ENCODE measurements at regions not wholly inside any gene's neighbourhood (a gene's known extent, or its start where the extent isn't known, plus 50 kb on each side); places are given as distances from the start of the nearest gene placed in this dataset.

DNA sequence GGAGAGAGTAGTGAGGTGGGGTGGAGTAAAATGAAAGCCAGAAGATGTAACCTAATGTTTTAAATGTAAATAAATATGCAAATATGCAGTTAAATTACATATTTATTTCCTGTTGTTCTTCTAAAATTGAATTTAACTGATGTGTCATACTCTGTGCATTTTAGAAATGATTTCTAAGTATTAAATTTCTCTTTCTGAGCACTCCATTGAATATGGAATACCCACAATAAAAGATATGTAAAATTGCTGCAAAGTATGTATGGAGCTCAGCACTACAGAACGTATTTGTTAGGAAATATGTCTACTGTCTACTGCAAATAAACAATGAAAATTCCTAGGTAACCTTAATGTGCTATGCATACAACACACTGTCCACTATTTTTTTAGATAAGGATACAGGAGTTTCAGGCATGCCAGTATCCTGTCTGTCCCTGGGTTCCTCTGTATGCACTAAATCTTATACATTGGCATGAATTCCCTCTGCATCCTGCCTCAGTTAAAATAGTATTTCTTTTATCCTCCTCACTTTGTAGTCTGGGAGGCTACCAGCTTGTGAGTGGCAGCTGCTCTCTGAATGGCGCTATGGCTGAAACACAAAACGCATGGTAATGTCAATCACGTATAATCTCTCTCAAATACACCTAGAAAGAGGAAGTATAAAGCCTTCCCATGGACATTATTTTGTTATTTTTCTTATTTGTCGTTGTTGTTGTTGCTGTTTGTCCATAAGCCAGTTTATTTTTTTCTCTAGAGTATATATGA, 579.5 kb downstream of the PYDC2 start:
- H3K36me3 ChIP-seq (ENCODE audit: insufficient read depth, low read length): no peaks in the 10 kb centered on the region
- ChIA-PET CTCF (no interaction called here), POLR2A (no interaction called here)
- H3K27ac ChIP-seq (ENCODE audit: low read depth, low read length): no peak overlapping the region
- no peak overlapping the region for H3K27ac Mint-ChIP-seq
- H3K4me3 Mint-ChIP-seq: no peak overlapping the region
- H3K9me3 ChIP-seq (ENCODE audit: low read length): no peaks in the 10 kb centered on the region
- no peak for DNase-seq
- no peaks in the 10 kb centered on the region for H3K27me3 ChIP-seq (ENCODE audit: insufficient read depth, low read length, poor library complexity, severe bottlenecking)
- no peak overlapping the region for H3K4me3 ChIP-seq (ENCODE audit: low read length)
- no peaks in the 10 kb centered on the region for H3K4me1 ChIP-seq (ENCODE audit: insufficient read depth, low read length)
- H3K36me3 Mint-ChIP-seq: no peaks in the 10 kb centered on the region
- no peaks in the 10 kb centered on the region for H3K27me3 Mint-ChIP-seq
- peaks cover 0 to 15% (median 12%) of the 10 kb centered on the region in 5 donors for H3K9me3 Mint-ChIP-seq
- no peaks in the 10 kb centered on the region for H3K4me1 Mint-ChIP-seq

DNA sequence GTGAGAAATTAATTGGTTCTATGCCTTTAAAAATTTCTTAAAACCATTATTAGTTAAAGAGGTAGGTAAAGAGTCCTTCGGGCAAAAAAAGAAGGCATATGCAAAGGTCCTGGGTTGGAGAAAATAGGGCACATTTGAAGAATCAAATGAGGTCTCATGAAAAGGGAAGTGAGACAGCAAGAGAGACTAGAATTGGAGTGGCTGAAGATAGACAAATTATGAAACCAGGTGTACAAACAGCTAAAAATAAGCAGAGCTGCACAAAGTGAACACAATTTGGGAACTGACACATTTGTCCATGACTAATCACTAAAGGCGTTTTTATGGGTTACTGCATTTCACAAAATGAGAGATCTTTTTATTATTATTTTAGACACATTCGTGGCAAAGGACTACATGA, 581.2 kb downstream of the PYDC2 start:
- Histone ChIP-seq H3K4me3 (ENCODE audit: low read length) (no peak overlapping the region), H3K9me3 (ENCODE audit: low read length) (no peaks in the 10 kb centered on the region), H3K4me1 (ENCODE audit: insufficient read depth, low read length) (no peaks in the 10 kb centered on the region), H3K27me3 (ENCODE audit: insufficient read depth, low read length, poor library complexity, severe bottlenecking) (no peaks in the 10 kb centered on the region), H3K36me3 (ENCODE audit: insufficient read depth, low read length) (no peaks in the 10 kb centered on the region), H3K27ac (ENCODE audit: low read depth, low read length) (no peak overlapping the region)
- Mint-ChIP-seq H3K9me3 (peaks cover 0 to 21% (median 8%) of the 10 kb centered on the region in 5 donors), H3K27ac (no peak overlapping the region), H3K36me3 (no peaks in the 10 kb centered on the region), H3K4me1 (no peaks in the 10 kb centered on the region), H3K4me3 (no peak overlapping the region), H3K27me3 (no peaks in the 10 kb centered on the region)
- ChIA-PET POLR2A (no interaction called here), CTCF (no interaction called here)
- no peak for DNase-seq

DNA sequence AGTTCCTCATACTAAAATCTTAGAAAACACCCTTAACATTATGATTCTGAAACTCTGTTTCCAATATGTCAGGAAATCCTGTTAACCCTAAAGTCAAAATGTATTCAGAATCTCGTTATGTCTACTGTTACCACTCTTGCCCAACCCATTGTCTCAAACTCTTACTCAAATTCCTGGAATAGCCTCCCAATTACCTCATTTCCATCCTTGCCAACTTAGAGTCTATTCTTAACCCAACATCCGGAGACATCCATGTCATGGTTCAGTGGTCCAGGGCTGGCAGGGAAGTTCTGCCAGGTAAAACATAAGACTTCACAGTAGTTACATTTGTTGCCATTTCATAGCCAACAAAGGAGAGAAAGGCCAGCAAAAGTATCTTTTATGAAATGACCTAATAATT, 593.9 kb downstream of the PYDC2 start:
- H3K4me1 Mint-ChIP-seq: no peaks in the 10 kb centered on the region
- H3K4me3 Mint-ChIP-seq: no peak overlapping the region
- H3K27ac Mint-ChIP-seq: no peak overlapping the region

DNA sequence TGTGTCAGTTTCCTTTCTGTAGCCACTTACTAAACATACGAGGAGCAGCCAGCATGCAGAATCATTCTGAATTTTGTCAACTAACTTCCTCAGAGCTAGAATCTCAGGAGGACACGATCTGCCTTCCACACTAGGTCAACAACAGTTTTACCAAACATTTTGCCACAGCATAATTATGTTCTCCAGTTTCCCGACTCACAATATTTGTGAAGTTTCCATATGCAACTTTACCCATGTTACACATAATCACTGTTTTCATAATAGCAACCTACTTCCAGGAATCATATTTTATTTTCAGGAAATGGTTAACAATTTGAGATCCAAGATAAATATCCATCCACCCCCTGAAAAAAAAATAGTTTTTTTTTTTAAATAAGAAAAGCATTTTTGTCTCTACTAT, 595.0 kb downstream of the PYDC2 start:
- ChIA-PET CTCF (no interaction called here), POLR2A (no interaction called here)
- DNase-seq: no peak
- Histone ChIP-seq H3K27ac (ENCODE audit: low read depth, low read length) (no peak overlapping the region), H3K36me3 (ENCODE audit: insufficient read depth, low read length) (no peaks in the 10 kb centered on the region), H3K9me3 (ENCODE audit: low read length) (no peaks in the 10 kb centered on the region), H3K4me1 (ENCODE audit: insufficient read depth, low read length) (no peaks in the 10 kb centered on the region), H3K27me3 (ENCODE audit: insufficient read depth, low read length, poor library complexity, severe bottlenecking) (no peaks in the 10 kb centered on the region), H3K4me3 (ENCODE audit: low read length) (no peak overlapping the region)
- H3K9me3 Mint-ChIP-seq: peaks cover 0 to 35% (median 7%) of the 10 kb centered on the region in 5 donors
- H3K36me3 Mint-ChIP-seq: no peaks in the 10 kb centered on the region
- no peak overlapping the region for H3K4me3 Mint-ChIP-seq
- H3K27me3 Mint-ChIP-seq: no peaks in the 10 kb centered on the region
- H3K4me1 Mint-ChIP-seq: no peaks in the 10 kb centered on the region
- no peak overlapping the region for H3K27ac Mint-ChIP-seq

More for the DNA sequence above, 593.9 kb downstream of the PYDC2 start:
- no peaks in the 10 kb centered on the region for H3K27me3 ChIP-seq (ENCODE audit: insufficient read depth, low read length, poor library complexity, severe bottlenecking)
- H3K36me3 ChIP-seq (ENCODE audit: insufficient read depth, low read length): no peaks in the 10 kb centered on the region
- Mint-ChIP-seq H3K9me3 (peaks cover 0 to 32% (median 7%) of the 10 kb centered on the region in 5 donors), H3K36me3 (no peaks in the 10 kb centered on the region), H3K27me3 (no peaks in the 10 kb centered on the region)
- no peak overlapping the region for H3K27ac ChIP-seq (ENCODE audit: low read depth, low read length)
- no peaks in the 10 kb centered on the region for H3K9me3 ChIP-seq (ENCODE audit: low read length)
- ChIA-PET POLR2A (no interaction called here), CTCF (no interaction called here)
- no peaks in the 10 kb centered on the region for H3K4me1 ChIP-seq (ENCODE audit: insufficient read depth, low read length)
- H3K4me3 ChIP-seq (ENCODE audit: low read length): no peak overlapping the region
- DNase-seq: no peak

DNA sequence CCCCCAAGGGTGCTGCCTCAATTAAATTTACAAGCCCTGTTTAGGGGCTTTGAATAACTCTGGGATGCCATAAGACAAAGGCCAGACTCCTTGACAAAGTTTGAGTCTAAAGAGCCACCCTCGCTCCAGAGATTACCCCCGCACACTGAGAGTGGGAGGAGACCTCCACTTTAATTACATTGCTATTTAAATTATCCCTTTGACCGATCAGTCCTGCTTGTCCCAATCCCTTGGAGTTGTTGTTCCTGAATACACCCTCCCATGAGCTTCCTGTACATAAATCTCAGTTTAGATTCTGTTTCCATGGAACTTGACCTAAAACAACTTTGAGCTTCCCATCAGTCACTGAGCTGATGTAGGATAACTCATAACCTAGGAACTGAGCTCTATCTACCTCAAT, 596.3 kb downstream of the PYDC2 start:
- DNase-seq: no peak
- H3K36me3 Mint-ChIP-seq: no peaks in the 10 kb centered on the region
- CTCF ChIA-PET: interaction anchor here (0.6 kb wide), 1 partner anchor 9 kb away, joined by 3 read pairs; no protein-coding TSS in a partner anchor
- Histone ChIP-seq H3K27me3 (ENCODE audit: insufficient read depth, low read length, poor library complexity, severe bottlenecking) (no peaks in the 10 kb centered on the region), H3K4me3 (ENCODE audit: low read length) (no peak overlapping the region), H3K4me1 (ENCODE audit: insufficient read depth, low read length) (no peaks in the 10 kb centered on the region), H3K36me3 (ENCODE audit: insufficient read depth, low read length) (no peaks in the 10 kb centered on the region), H3K9me3 (ENCODE audit: low read length) (no peaks in the 10 kb centered on the region), H3K27ac (ENCODE audit: low read depth, low read length) (no peak overlapping the region)
- H3K4me3 Mint-ChIP-seq: no peak overlapping the region
- POLR2A ChIA-PET: no interaction called here
- no peak overlapping the region for H3K27ac Mint-ChIP-seq
- H3K9me3 Mint-ChIP-seq: peaks cover 2 to 31% (median 3%) of the 10 kb centered on the region in 5 donors
- no peaks in the 10 kb centered on the region for H3K4me1 Mint-ChIP-seq
- no peaks in the 10 kb centered on the region for H3K27me3 Mint-ChIP-seq

DNA sequence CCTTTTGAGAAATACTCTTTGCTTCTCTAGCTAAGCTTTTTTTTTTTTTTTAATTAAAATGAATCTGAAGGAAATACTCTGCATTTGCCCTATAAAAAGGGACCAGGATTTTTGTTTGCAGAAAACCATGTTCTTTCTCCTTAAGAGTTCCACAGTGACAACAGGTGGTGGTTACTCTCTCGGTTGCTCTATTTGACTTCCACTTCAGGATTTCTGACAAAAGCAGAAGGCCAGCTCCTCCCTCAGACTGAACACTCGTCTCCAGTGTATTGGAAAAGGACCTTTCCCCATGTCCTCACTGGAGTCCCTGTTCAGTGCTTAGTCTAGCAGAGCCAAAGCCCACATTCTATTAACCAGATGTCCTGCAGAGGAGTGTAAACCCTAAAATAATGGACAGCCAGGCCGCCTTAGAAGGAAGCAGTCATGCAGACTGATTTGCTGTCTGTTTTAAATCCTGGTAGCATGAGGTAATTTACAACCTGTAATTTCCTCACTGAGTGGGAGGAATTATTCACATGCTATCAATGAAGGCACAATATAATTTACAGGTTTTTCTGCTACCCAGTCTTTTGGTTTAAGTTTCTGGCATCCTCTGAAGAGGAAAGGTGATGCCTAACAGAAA, 599.3 kb downstream of the PYDC2 start:
- Mint-ChIP-seq H3K27me3 (peaks cover 0 to 1% of the 10 kb centered on the region in 2 donors), H3K27ac (no peak overlapping the region), H3K4me1 (no peaks in the 10 kb centered on the region), H3K36me3 (no peaks in the 10 kb centered on the region), H3K9me3 (peaks cover 0 to 31% (median 5%) of the 10 kb centered on the region in 5 donors), H3K4me3 (no peak overlapping the region)
- CTCF ChIA-PET: no interaction called here
- H3K36me3 ChIP-seq (ENCODE audit: insufficient read depth, low read length): no peaks in the 10 kb centered on the region
- no peaks in the 10 kb centered on the region for H3K4me1 ChIP-seq (ENCODE audit: insufficient read depth, low read length)
- H3K27me3 ChIP-seq (ENCODE audit: insufficient read depth, low read length, poor library complexity, severe bottlenecking): no peaks in the 10 kb centered on the region
- no peaks in the 10 kb centered on the region for H3K9me3 ChIP-seq (ENCODE audit: low read length)
- DNase-seq: no peak
- H3K4me3 ChIP-seq (ENCODE audit: low read length): no peak overlapping the region
- H3K27ac ChIP-seq (ENCODE audit: low read depth, low read length): no peak overlapping the region
- POLR2A ChIA-PET: no interaction called here

DNA sequence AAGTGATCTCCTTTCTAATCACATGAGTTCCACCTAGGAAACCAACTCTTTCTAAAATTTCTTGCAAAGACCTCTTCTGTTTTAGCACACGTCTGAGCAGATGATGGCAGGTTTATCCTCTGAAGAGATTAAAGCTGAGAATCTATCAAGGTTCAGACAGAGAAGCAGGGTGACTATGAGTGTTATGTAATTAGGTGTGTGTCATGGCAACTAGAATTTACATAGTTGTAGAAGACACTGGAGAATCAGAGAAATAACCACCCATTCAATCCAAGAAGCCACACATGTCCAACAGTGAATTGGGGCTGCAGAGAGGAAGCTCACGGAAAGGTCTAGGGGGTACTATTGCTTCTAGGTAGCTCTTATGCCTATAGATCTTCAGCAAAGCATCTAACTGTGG, 600.5 kb downstream of the PYDC2 start:
- H3K4me3 ChIP-seq (ENCODE audit: low read length): no peak overlapping the region
- ChIA-PET POLR2A (no interaction called here), CTCF (no interaction called here)
- no peak overlapping the region for H3K4me3 Mint-ChIP-seq
- DNase-seq: no peak
- no peaks in the 10 kb centered on the region for H3K4me1 ChIP-seq (ENCODE audit: insufficient read depth, low read length)
- no peaks in the 10 kb centered on the region for H3K9me3 ChIP-seq (ENCODE audit: low read length)
- no peaks in the 10 kb centered on the region for H3K4me1 Mint-ChIP-seq
- no peak overlapping the region for H3K27ac ChIP-seq (ENCODE audit: low read depth, low read length)
- H3K36me3 ChIP-seq (ENCODE audit: insufficient read depth, low read length): no peaks in the 10 kb centered on the region
- no peak overlapping the region for H3K27ac Mint-ChIP-seq
- peaks cover 0 to 25% (median 5%) of the 10 kb centered on the region in 5 donors for H3K9me3 Mint-ChIP-seq
- H3K27me3 Mint-ChIP-seq: peaks cover 0 to 1% of the 10 kb centered on the region in 2 donors
- no peaks in the 10 kb centered on the region for H3K27me3 ChIP-seq (ENCODE audit: insufficient read depth, low read length, poor library complexity, severe bottlenecking)
- no peaks in the 10 kb centered on the region for H3K36me3 Mint-ChIP-seq

DNA sequence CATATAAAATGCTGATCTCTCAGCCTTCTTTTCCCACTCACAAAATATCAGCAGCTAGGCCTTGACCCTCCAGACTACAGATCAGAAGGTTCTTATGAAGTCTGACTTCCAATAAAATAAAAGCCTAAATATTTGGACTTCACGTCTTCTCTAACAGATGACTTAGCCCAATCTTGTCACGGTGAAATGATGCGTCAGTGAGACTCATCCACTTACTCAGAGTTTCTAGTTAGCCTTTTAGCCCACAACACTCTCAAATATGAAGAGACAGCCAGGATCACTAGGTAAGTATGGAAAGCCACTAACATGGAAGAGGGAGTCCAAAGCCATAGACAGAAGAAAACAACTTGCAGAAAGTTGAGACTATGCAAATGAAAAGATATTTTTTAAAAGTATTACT, 601.2 kb downstream of the PYDC2 start:
- no peak for DNase-seq
- Histone ChIP-seq H3K27ac (ENCODE audit: low read depth, low read length) (no peak overlapping the region), H3K27me3 (ENCODE audit: insufficient read depth, low read length, poor library complexity, severe bottlenecking) (no peaks in the 10 kb centered on the region), H3K36me3 (ENCODE audit: insufficient read depth, low read length) (no peaks in the 10 kb centered on the region), H3K4me1 (ENCODE audit: insufficient read depth, low read length) (no peaks in the 10 kb centered on the region), H3K9me3 (ENCODE audit: low read length) (no peaks in the 10 kb centered on the region), H3K4me3 (ENCODE audit: low read length) (no peak overlapping the region)
- H3K4me1 Mint-ChIP-seq: no peaks in the 10 kb centered on the region
- H3K36me3 Mint-ChIP-seq: no peaks in the 10 kb centered on the region
- H3K27ac Mint-ChIP-seq: no peak overlapping the region
- POLR2A ChIA-PET: no interaction called here
- peaks cover 0 to 1% of the 10 kb centered on the region in 2 donors for H3K27me3 Mint-ChIP-seq
- peaks cover 0 to 24% (median 5%) of the 10 kb centered on the region in 5 donors for H3K9me3 Mint-ChIP-seq
- CTCF ChIA-PET: no interaction called here
- H3K4me3 Mint-ChIP-seq: no peak overlapping the region

Data from CD8-positive, alpha-beta memory T cell (primary cell).